GM12878 (cell line): ENCODE measurements at regions not wholly inside any gene's neighbourhood (a gene's known extent, or its start where the extent isn't known, plus 50 kb on each side); places are given as distances from the start of the nearest gene placed in this dataset.

Source experiments
- ASH2L ChIP-seq: fragments of 300-600, 200-600 bp; sonication (generic); IDR thresholded peaks from 2 replicates; pipeline ENCODE4 v1.6.1; 2017; ENCODE audit warnings: low read depth, mild to moderate bottlenecking, borderline replicate concordance
- CTCF ChIP-seq, 3 experiments: IDR thresholded peaks in 2 of 3; conservative IDR thresholded peaks in 1 of 3; 2 replicates each; pipeline ENCODE4 v1.5.1; 2011; ENCODE audit warnings: low read depth in 3 of 3, low read length in 3 of 3, mild to moderate bottlenecking in 3 of 3, control low read depth in 2 of 3, moderate library complexity in 2 of 3, inconsistent platforms in 1 of 3, mixed read lengths in 1 of 3; ENCODE audit not compliant: control insufficient read depth in 2 of 3, insufficient read depth in 1 of 3; ENCODE audit errors: extremely low read depth in 1 of 3
- EP300 ChIP-seq, 2 experiments: fragments of 150-350 bp in 1 of 2; IDR thresholded peaks; 2 replicates each; pipeline ENCODE4 v1.6.1; 2011 to 2012; ENCODE audit warnings: low read depth in 2 of 2, low read length in 2 of 2, borderline replicate concordance in 1 of 2, improper control_type of control experiment in 1 of 2, inconsistent platforms in 1 of 2; ENCODE audit not compliant: control insufficient read depth in 1 of 2
- EZH2 ChIP-seq: IDR thresholded peaks from 2 replicates; pipeline ENCODE4 v1.6.1; 2012; ENCODE audit warnings: low read depth, mild to moderate bottlenecking, control low read depth, inconsistent platforms, low read length, borderline replicate concordance; ENCODE audit not compliant: control insufficient read depth
- FOXM1 ChIP-seq: IDR thresholded peaks from 2 replicates; pipeline ENCODE4 v1.6.1; 2012; ENCODE audit warnings: low read depth, mild to moderate bottlenecking, inconsistent platforms, low read length, moderate library complexity
- JUNB ChIP-seq: IDR thresholded peaks from 2 replicates; pipeline ENCODE4 v1.6.1; 2016; ENCODE audit warnings: antibody characterized with exemption, mild to moderate bottlenecking
- NR2F1 ChIP-seq: fragments of 450-650 bp; conservative IDR thresholded peaks from 2 replicates; pipeline ENCODE4 v1.6.1; 2017; ENCODE audit warnings: mild to moderate bottlenecking
- RAD21 ChIP-seq: IDR thresholded peaks from 2 replicates; pipeline ENCODE4 v1.6.1; 2011; ENCODE audit warnings: mild to moderate bottlenecking, low read depth, low read length, moderate library complexity; ENCODE audit not compliant: insufficient read depth
- SRF ChIP-seq, 2 experiments: IDR thresholded peaks; 2 replicates each; pipeline ENCODE4 v1.6.1; 2011; ENCODE audit warnings: low read depth in 2 of 2, low read length in 2 of 2, mild to moderate bottlenecking in 1 of 2, moderate library complexity in 1 of 2
- TBL1XR1 ChIP-seq: IDR thresholded peaks from 2 replicates; pipeline ENCODE4 v1.6.1; 2012; ENCODE audit warnings: low read depth, low read length, improper control_type of control experiment
- USF2 ChIP-seq: IDR thresholded peaks from 2 replicates; pipeline ENCODE4 v1.6.1; 2011; ENCODE audit warnings: low read depth, low read length, improper control_type of control experiment, borderline replicate concordance

- no peak for TF ChIP-seq CTCF (IDR thresholded peaks at IDR 0.05 in 2 of 3, conservative IDR thresholded peaks at IDR 0.05 in 1 of 3; ENCODE audit: control insufficient read depth in 2 of 3, extremely low read depth in 1 of 3, insufficient read depth in 1 of 3, low read depth in 3 of 3, low read length in 3 of 3)
- no peak for TF ChIP-seq JUNB
- TF ChIP-seq EP300 (IDR thresholded peaks at IDR 0.05; ENCODE audit: borderline replicate concordance in 1 of 2, control insufficient read depth in 1 of 2, low read depth in 2 of 2, low read length in 2 of 2) = no peak
- TF ChIP-seq RAD21 = no peak
- no peak for TF ChIP-seq ASH2L
- no peak for TF ChIP-seq USF2
- no peak for TF ChIP-seq EZH2
- TF ChIP-seq SRF (IDR thresholded peaks at IDR 0.05; ENCODE audit: low read depth in 2 of 2, low read length in 2 of 2) = no peak
- no peak for TF ChIP-seq NR2F1
- TF ChIP-seq TBL1XR1 = no peak
- no peak for TF ChIP-seq FOXM1
These were observed 672.4 kb upstream of the TMPRSS15 start for GRCh38 chr21:19076031-19076430.
